ENCODE measurements at regions not wholly inside any gene's neighbourhood (a gene's known extent, or its start where the extent isn't known, plus 50 kb on each side); places are given as distances from the start of the nearest gene placed in this dataset.

DNA sequence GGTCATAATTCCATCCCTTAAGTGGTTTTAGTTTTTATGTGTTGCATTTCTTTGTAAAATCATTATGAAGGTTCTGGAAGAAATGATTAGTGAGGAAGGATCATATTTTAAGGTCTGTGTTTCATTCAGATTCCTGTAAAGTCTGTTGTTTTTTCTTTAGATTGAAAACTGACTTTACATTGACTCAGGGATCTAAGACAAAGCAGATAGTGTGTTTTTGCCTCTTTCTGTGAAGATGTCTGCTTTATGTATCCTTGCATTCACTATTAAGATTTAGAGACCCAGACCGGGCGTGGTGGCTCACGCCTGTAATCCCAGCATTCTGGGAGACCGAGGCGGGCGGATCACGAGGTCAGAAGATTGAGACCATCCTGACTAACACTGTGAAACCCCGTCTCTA is 225.7 kb downstream of the SAMD5 start:
- POLR2A ChIA-PET (ENCODE audit: partially characterized antibody): no interaction called here
- Histone ChIP-seq H3K27ac (ENCODE audit: low read depth, low read length) (no peak overlapping the region), H2BK20ac (ENCODE audit: low read length) (no peak overlapping the region), H3K27me3 (replicated peaks in 1 of 4; ENCODE audit: control insufficient read depth in 3 of 4, extremely low read depth in 1 of 4, insufficient read depth in 3 of 4, low read length in 3 of 4) (no peaks in the 10 kb centered on the region), H2AFZ (ENCODE audit: low read length) (no peak overlapping the region), H3K9me3 (ENCODE audit: insufficient read depth in 2 of 2, low read depth in 1 of 2, low read length in 1 of 2) (no peaks in the 10 kb centered on the region), H3K9ac (replicated peaks in 1 of 4; ENCODE audit: extremely low read depth in 1 of 4, low read depth in 3 of 4, low read length in 3 of 4) (no peak overlapping the region), H3K23me2 (ENCODE audit: low read depth, low read length) (no peaks in the 10 kb centered on the region), H2BK120ac (replicated peaks; ENCODE audit: low read depth, low read length) (no peak overlapping the region), H4K20me1 (replicated peaks in 1 of 2; ENCODE audit: control insufficient read depth in 1 of 2, insufficient read depth in 2 of 2, low read length in 2 of 2) (no peaks in the 10 kb centered on the region), H3K4ac (replicated peaks; ENCODE audit: insufficient read length, low read depth, low read length) (no peak overlapping the region), H3K4me1 (replicated peaks in 1 of 4; ENCODE audit: control insufficient read depth in 3 of 4, insufficient read depth in 4 of 4, low read length in 3 of 4) (peaks cover 0 to 2% (median 0%) of the 10 kb centered on the region in 4 experiments; a peak in 1 of 7 replicates), H2BK15ac (ENCODE audit: low read length) (no peak overlapping the region), H4K8ac (ENCODE audit: extremely low read depth, insufficient read depth, low read length) (no peak overlapping the region), H3K79me2 (ENCODE audit: control insufficient read depth in 1 of 2, insufficient read depth in 2 of 2, low read length in 2 of 2) (no peaks in the 10 kb centered on the region), H3K23ac (ENCODE audit: insufficient read length) (no peak overlapping the region), H3K4me2 (ENCODE audit: insufficient read depth in 1 of 2, low read depth in 2 of 2, low read length in 2 of 2) (no peak overlapping the region), H3K79me1 (ENCODE audit: low read depth, low read length) (no peaks in the 10 kb centered on the region), H3K56ac (replicated peaks; ENCODE audit: insufficient read length, low read depth, low read length) (no peak overlapping the region), H3K18ac (ENCODE audit: extremely low read depth, low read length) (no peak overlapping the region), H3K14ac (ENCODE audit: insufficient read length) (no peak overlapping the region), H2BK5ac (ENCODE audit: low read depth, low read length) (no peak overlapping the region), H3K4me3 (ENCODE audit: extremely low read depth in 1 of 4, insufficient read depth in 2 of 4, low read depth in 3 of 4, low read length in 4 of 4) (no peak overlapping the region), H3K36me3 (ENCODE audit: control insufficient read depth in 2 of 4, insufficient read depth in 4 of 4, low read length in 3 of 4) (no peaks in the 10 kb centered on the region), H2AK5ac (ENCODE audit: low read depth, low read length) (no peak overlapping the region), H4K91ac (replicated peaks; ENCODE audit: insufficient read length, low read length) (no peak overlapping the region), H2BK12ac (ENCODE audit: low read depth, low read length) (no peak overlapping the region), H4K5ac (ENCODE audit: insufficient read length, low read depth, low read length) (no peak overlapping the region)
- DNase-seq (ENCODE audit: low read depth in 1 of 2, low spot score in 2 of 2): no peak
- FAIRE-seq: no peak
- 97% methylated on average over 8 of the region's 8 CpGs; no CpG with 5 or more reads in 1 of the 2 experiments for WGBS, 2 experiments (ENCODE audit: extremely low coverage in 1 of 2, insufficient coverage in 1 of 2, insufficient read length in 1 of 2, insufficient replicate concordance in 2 of 2, low coverage in 1 of 2, low lambda C conversion rate in 2 of 2, missing lambda C conversion rate in 1 of 2)
- TF ChIP-seq YY1 (IDR thresholded peaks at IDR 0.05; ENCODE audit: low read depth, low read length) (no peak), TCF12 (IDR thresholded peaks at IDR 0.05; ENCODE audit: low read depth, low read length) (no peak), GTF2F1 (IDR thresholded peaks at IDR 0.05; ENCODE audit: borderline replicate concordance, low read depth, low read length) (no peak), SIX5 (IDR thresholded peaks at IDR 0.05; ENCODE audit: low read depth, low read length) (no peak)
- CTCF ChIA-PET (ENCODE audit: partially characterized antibody): no interaction called here

All from H1 (cell line).